Hepatocyte (in vitro differentiated cells): ENCODE measurements at regions not wholly inside any gene's neighbourhood (a gene's known extent, or its start where the extent isn't known, plus 50 kb on each side); places are given as distances from the start of the nearest gene placed in this dataset.

ENCODE experiments used
- CTCF ChIP-seq: fragments of 200-600 bp; sonication (generic); IDR thresholded peaks from 2 replicates; pipeline ENCODE4 v1.5.1; 2016; ENCODE audit warnings: antibody characterized with exemption, mild to moderate bottlenecking; ENCODE audit not compliant: poor library complexity
- EZH2 ChIP-seq: fragments of 200-600 bp; sonication (generic); IDR thresholded peaks from 2 replicates; pipeline ENCODE4 v1.6.1; 2016; ENCODE audit warnings: antibody characterized with exemption, mild to moderate bottlenecking, borderline replicate concordance
- EZH2phosphoT487 ChIP-seq: fragments of 200-600 bp; sonication (generic); IDR thresholded peaks from one replicate; pipeline ENCODE4 v1.6.1; 2018; ENCODE audit warnings: antibody characterized with exemption, mild to moderate bottlenecking, low read depth, moderate library complexity; ENCODE audit not compliant: unreplicated experiment, severe bottlenecking

- TF ChIP-seq CTCF (no peak), EZH2 (no peak), EZH2phosphoT487 (no peak)
Observed at GRCh38 chr4:178941975-178942374, 1499.7 kb upstream of the AGA start.
